NCI-H748 (cell line): ENCODE measurements at regions not wholly inside any gene's neighbourhood (a gene's known extent, or its start where the extent isn't known, plus 50 kb on each side); places are given as distances from the start of the nearest gene placed in this dataset.
"Not testable (repeated sequence)": the region's sequence is repeated elsewhere in the genome, so short reads cannot be mapped to it uniquely, and the experiment has no call there.

Experiments
- DNase-seq: peaks from one replicate; lab custom pipeline; 2025; ENCODE audit not compliant: unreplicated experiment; lab: John Stamatoyannopoulos, UW

DNA sequence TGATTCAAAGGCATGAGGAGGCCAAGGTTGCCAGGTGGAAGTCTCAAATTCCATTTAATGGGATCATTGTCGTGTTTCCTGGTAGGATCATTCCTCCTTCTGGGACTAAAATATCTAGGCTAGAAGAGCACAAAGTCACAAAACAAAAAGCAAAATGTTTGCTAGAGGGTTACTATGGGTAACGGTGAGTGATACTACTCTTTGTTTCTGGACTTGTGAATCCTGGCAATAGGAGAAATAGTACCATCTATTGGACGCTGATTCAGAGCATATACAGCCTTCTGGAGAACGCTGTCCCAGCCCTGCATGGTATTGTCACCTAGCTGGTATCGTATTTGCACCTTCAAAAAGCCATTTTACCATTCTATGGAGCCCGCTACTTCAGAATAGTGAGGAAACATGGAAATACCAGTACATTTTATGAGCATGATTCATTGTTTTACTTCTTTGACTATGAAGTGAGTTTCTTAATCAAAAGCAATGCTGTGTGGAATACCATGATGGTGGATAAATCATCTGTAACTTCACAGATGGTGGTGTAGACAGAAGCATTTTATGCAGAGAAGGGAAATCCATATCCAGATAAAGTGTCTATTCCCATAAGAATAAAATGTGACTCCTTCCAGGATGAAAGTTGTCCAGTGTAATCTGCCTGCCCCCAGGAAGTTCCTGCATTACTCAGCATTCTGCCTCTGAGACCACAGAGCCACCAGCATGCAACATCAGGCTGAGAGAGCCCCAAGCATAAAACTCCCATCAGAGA lies 361.0 kb downstream of the ETV1 start:
- peak; percentile 15 for DNase-seq

DNA sequence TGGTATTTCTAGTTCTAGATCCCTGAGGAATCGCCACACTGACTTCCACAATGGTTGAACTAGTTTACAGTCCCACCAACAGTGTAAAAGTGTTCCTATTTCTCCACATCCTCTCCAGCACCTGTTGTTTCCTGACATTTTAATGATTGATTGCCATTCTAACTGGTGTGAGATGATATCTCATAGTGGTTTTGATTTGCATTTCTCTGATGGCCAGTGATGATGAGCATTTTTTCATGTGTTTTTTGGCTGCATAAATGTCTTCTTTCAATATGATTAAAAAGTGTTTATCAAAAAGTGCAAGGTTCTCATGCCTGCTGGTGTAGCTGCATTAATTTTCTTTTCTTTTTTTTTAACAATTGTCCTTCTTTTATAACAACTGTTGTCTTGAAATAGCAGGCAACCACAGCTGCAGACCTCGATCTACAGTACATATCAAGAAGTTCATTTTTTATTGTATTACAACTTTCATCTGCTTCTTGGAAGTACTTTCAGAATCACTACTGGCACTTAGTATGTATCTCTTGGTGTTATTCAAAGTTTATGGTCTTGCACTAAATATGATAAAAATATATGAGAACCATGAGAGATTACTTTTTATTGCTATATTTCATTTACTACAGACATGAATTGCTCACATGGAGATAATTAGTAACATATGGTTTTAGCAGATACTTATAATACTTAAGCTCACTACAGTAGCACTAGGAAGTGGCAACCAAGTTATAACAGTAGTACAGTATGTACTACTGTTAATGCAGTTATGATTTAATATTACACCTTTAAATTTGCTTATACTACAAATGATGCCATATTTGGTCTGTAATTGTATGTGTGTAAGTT lies 358.0 kb downstream of the ETV1 start:
- DNase-seq = not testable (repeated sequence)

DNA sequence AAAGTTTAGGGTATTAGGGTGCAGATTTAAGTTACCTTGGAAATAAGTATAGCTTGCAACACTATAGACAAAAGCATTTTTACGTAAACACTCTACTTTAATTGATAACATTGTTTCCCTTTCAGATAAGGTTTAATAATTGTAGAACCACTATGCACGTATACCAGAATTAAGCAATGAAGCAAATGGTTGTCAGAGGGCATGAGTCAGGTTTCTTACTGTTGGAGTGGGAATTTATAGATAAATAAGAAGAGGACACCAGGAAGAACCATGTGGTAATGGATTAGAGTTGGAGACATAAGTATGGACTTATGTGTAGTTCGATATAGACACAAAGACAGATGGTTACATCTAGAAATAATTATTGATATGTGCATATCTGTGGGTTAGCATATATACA lies 355.6 kb downstream of the ETV1 start:
- DNase-seq = no peak

DNA sequence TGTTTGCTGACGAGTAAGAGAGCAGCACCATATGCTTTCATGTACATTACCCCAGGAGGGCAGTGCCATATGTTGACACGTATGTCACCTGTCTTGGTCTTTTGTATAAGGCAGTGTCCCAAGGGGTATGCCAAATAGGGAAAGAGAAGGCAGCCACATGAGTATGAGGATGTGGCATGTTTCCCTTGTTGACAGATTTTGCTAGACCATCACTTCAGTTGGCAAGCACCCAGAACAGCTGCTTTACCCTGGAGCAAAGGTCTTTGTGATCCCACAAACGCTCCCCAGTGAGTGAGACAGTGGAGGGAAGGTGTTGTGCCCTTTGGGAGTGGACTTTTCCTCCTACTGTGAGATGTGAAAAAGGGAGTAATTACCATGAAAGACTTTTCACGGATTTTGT lies 350.1 kb downstream of the ETV1 start:
- peak; percentile 99 for DNase-seq

DNA sequence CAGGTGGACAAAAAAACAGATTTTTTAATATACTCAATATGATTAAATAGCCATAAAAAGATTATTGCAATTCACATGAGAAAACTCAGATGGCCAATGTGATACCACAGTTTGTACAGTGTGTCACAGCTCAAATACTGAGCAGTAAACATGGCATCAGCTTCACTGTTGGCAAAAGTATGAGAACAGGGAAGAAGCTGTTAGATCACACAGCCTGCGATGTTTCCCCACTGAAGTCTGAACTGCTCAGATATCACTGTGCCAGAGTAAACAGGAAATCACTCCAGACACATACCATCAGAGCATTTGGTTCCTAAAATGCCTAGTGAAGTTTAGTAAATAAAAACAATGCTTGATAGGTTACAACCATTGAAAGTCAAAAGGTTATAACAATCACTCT lies 347.8 kb downstream of the ETV1 start:
- DNase-seq = no peak

DNA sequence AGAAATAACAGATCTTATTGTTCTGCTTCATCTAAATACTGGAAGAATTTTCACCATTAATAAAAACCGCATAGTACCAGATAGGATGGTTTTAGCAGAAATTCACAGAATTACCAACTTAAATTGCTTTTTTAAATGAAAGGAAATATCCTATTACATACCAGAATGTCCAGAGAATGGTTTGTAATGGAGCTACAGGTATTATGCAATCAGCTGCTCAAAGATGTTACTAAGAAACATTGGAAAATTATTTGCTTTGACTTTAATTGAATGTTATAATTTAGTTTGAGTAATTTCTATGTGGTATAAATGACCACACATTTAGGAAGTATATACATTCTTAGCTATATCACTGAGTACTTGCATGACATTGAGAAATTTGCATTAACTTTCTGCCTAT lies 338.3 kb downstream of the ETV1 start:
- no peak for DNase-seq

DNA sequence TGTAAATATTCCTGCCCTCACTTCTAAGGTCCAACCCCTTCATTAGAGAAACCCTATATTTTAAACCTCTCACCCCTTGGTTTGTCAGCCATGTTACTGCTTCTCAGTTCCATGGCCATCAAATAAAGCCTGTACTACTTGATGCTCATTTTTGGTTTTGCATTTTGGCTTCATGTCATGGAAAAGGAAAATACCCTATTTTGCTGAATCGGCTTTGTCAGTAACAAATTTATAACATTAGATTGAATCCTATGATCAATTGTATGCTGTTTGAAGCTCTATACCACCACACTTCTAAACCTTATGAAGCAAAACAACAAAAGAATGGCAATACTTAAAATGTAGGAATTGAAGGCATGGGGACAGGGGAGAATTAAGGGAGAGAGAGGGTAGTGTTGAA lies 333.1 kb downstream of the ETV1 start:
- DNase-seq = no peak

DNA sequence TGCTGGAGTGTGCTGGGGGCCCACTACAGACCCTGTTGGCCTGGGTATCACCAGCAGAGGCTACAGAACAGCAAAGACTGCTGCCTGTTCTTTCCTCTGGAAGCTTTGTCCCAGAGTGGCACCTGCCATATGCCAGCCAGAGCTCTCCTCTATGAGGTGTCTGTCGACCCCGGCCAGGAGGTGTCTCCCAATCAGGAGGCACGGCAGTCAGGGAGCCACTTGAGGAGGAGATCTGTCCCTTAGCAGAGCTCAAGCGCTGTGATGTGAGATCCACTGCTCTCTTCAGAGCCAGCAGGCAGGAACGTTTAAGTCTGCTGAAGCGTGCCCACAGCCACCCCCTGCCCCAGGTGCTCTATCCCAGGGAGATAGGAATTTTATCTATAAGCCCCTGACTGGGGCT lies 316.2 kb downstream of the ETV1 start:
- no peak for DNase-seq

DNA sequence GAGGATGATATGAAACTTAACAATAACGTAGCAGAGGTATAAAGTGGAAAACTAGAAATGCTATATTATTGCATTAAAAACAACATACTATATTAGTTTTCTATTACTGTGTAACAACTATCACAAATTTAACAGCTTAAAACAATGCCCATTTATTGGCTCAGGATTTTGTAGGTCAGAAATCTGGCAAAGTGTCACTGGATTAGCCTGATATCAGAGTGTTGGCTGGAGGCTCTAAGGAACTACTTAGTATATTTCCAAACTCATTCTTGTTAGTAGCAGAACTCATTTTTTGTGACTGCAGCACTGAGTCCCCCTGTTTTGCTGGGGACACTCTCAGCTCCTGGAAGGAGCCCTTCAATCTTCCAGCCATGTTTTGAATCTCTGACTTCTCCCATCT lies 306.8 kb downstream of the ETV1 start:
- no peak for DNase-seq

DNA sequence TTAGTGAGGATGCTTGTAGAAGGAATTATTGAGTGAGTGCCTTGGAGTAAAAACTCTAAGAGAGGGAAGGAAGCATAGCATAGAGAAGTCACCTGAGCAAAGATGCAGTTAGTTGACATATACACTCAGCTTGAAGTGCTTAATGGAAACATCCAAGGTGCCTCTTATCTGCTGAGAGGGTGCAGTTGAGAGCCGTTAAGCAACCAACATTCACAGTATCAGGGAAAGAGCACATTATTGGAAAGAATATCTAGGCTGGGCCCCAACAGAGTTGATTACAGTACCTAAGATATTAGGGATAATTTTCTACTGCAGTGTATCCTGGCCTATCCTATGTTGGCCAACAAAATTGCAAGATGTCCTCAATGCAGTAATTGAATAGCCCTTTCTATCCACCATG lies 302.0 kb downstream of the ETV1 start:
- no peak for DNase-seq

DNA sequence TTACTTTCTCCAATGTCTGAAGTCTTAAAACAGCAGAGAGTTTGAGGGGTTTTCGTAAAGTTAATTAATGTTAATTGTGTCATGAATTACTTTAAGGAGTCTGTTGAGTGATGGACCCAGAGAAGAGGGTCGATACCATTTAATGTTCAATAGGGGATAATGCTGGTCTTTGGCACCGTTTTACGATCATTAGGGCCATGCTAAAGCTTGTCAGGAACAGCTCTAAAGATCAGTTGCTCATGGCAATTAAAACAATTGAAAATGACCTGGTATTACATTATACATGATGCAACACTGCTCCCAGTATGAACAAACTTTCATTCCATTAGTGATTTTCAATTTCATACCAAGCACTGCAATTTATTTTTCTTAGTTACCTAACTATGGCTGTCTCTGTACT lies 296.9 kb downstream of the ETV1 start:
- DNase-seq = no peak

DNA sequence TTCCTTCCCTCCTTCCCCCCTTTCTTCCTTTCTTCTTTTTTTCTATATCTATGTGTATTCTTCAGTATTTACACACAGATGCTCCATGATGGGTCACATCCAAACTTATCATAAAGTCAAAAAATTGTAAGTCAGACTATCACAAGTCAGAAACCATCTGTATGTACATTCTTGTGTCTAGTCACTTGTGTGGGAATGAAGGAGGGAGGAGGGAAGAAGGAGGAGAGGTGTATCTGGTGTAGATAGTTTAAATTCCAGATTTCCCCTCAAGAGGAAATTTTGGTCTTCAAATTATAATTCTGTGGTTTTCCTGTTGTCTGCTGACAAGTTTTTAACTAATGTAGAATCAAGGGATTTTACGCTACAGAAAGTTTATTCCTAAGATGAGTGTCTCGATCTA lies 287.2 kb downstream of the ETV1 start:
- no peak for DNase-seq

DNA sequence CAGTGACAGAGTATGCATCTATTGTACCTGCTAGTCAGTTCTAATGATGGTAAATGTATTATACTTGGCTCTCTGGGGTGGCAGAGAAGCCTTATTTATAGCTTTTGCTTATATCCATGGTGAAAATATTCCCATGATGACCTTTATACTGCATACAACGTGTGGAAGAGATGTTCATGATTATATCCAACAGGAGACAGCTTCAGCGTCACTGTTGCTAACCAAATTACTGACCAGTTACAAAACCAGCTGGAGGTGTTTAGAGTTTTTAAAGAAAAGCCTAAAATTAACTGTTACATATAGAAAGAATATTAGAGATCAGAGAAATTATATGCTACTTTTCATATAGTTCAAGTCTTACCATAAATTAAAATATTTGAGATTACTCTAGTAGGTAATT lies 280.8 kb downstream of the ETV1 start:
- no peak for DNase-seq

DNA sequence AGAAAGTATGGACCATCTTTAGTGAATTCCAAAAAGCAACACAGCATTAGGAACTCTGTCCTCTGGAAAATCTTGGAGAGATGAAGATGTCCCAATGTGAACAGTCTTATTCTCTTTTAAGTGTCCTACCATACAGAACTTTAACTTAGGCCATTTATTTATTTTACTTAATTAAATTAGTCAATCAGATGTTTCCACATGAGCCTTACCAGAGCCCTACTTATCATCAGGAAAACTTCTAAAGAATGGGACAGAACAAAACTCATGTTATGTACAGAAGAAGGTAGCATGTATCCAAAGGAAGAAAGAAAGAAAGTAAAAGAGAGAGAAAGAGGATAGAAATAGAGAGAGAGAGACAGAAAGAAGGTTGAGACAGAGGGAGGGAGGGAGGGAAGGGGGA lies 276.4 kb downstream of the ETV1 start:
- no peak for DNase-seq

DNA sequence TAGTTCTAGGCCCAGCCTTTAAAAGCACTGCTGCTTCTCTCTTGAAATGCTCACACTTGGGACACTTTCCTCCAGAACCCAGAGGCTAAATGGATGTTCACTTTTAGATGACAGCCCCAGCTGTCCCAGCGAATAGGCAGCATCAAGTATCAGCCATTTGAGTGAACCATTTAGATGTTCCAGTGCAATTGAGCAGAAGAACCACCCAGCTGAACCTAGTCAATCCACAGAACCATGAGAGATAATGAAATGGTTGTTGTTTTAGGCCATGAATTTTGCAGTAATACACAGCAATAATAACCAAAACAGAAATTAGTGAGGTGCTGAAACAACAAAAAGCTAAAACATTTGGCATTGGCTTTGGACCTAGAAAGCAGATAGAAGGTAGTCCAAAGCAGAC lies 273.9 kb downstream of the ETV1 start:
- DNase-seq = no peak

DNA sequence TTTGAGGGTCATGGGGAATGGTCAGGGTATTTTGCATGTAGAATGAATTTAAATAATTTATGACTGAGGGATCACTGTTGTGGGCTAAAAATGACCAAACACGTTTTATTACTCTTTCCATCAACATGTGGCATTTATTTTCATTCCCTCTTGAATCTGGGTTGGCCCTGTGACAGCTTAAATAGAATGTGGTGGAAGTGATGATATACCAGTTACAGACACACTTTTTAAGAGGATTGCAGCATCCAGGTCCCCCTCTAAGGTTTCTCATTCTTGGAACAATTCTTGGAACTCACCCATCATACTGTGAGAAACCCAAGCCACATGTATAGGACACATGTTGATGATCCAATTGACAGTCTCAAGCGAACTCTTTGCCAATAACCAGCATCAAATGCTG lies 272.4 kb downstream of the ETV1 start:
- DNase-seq = no peak

DNA sequence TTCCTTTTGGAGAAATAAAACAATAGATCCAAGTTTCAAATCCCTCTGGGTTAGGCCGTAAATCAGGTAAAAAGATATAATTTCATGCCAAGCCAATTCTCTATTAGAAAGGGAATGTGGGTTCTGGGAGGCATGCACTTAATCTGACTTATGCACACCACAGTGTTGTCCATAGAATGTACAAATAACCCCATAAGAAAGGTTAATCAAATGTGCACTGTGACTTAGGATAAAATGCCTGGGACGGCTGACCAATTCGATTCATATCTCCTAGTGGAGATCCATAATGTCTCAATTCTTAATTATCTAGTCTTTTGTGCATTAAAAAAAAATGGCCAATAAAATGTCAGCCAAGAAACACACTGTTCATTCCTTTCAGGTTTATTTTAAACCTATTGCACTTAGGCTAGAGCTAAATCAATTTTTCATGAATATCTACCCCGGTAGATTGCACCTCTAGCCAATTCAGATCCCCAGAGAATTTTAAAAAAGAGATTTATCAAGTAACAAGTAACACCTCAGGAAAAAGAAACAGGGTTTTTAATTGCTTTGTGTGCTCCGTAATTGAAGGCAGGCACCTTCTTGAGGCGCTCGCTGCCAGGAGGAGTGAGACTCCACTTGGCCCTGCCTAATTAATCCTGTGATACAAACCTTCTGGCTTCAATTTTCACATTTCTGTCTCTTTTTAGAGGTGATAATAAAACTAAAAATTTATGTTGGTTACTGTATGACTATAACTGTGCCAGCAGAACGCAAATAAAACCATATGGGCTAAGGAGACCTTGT lies 265.1 kb downstream of the ETV1 start:
- no peak for DNase-seq

DNA sequence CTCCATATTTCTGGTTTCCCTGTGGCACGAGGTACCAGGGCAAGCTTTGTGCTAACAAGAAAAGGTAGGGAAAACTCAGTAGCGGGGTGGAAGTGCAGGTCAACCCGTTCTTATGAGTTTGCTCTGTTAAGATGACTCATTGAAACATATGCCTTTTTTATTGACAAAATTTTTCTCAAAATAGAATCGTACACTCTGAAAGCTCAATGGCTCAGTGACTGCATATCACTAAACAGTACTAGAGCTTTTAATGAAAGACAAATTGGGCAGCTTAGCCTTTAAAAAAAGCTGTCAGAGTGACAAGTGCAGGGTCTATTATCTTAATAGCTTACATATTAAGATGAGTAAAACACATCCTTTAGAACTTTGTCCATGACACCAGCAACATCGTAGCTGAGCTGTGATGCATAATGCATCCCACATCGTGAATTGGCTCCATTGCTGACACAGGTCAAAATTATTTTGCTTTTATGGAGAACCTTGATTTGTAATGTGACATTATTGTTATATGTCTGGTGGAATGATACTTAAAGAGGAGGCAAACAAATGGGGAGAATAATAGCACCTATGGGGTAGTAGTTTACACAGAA lies 264.4 kb downstream of the ETV1 start:
- peak; percentile 74 for DNase-seq

DNA sequence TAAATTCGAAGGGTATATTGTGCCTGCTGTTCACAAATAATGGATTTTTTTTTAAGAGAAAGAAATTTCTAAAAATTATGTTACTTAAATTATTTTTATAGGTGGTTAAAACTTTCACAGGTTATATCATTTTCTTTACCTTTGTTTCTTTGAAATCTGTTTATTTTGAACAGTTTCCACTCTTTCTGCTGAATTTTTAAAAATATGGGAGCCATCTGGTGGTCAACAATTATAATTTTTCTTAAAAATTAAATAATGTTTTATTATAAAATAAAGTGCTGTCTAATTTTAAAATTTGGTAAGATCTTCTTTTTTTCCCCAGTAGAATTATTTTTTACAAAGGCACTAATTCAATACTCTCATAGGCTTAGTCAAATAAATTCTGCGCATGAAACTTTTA lies 263.9 kb downstream of the ETV1 start:
- DNase-seq = no peak

DNA sequence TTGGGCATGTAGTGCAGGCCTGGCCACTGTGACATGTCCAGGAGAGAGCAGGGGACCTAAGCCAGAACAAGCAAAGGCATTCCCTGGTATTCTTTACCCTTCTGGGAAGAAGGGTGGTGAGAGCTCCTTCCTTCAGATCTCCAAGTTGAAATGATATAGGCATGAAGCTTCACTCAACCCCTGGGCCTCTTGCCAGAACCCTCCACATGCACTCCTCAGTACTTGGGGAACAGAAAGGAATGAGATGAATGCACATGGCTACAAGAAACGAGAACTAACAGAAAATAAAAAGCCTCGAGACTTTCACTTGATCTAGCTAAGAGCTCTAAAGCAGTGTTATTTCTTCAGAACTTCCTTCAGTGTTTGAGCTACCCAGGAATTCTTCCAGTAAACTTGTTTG lies 262.2 kb downstream of the ETV1 start:
- DNase-seq = no peak

DNA sequence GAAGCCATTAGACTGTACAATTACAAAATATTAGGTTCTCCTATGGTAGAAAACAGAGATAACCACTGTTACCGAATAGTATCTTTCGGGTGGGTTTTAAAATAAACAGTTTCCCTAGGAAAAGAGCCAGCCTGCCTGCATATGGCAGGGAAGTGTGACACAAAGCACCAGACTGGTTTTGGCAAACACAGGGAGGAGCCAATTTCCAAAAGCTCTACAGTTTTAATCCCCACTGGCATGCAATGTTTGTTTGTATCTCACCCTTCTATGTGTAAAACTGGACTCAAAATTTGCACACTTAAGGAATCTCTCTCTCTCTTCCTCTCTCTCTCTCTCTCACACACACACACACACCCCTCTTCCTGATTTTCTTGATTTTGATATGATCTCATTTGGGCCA lies 261.7 kb downstream of the ETV1 start:
- DNase-seq = no peak
